Mucosa of descending colon (tissue), 3 donors: ENCODE measurements at regions not wholly inside any gene's neighbourhood (a gene's known extent, or its start where the extent isn't known, plus 50 kb on each side); places are given as distances from the start of the nearest gene placed in this dataset.

Experiments
- ATAC-seq: fragments of 200-7000 bp; cut with Tn5 transposase; one replicate; pipeline ENCODE4 v1.9.1; 2020; ENCODE audit warnings: mild to moderate bottlenecking, moderate library complexity
- DNase-seq, 3 donors: peaks; one replicate each; pipeline ENCODE4 v3.0.0-alpha.2; 2020
- H3K36me3 ChIP-seq: fragments of 200-600 bp; one replicate; pipeline ENCODE4 v1.8.0; 2021; ENCODE audit warnings: low read depth, mild to moderate bottlenecking
- H3K4me1 ChIP-seq: fragments of 200-600 bp; one replicate; pipeline ENCODE4 v1.8.0; 2021; ENCODE audit warnings: low read depth, mild to moderate bottlenecking
- H3K4me3 ChIP-seq: fragments of 200-600 bp; one replicate; pipeline ENCODE4 v1.8.0; 2021; ENCODE audit warnings: mild to moderate bottlenecking
- H3K9me3 ChIP-seq: fragments of 200-600 bp; one replicate; pipeline ENCODE4 v1.8.0; 2021; ENCODE audit warnings: mild to moderate bottlenecking
- CTCF ChIP-seq: fragments of 200-600 bp; IDR thresholded peaks from one replicate; pipeline ENCODE4 v1.8.0; 2022; ENCODE audit warnings: antibody characterized with exemption, mild to moderate bottlenecking
- intact Hi-C, 2 donors: fragments of 100-400 bp; cut with DNase I in 1 of 2; cut with micrococcal nuclease in 1 of 2; formaldehyde crosslinking; loops; one replicate each; pipeline versions ENCODE4 v1.11.0 to v1.11.1; 2022; cut with DNase I, micrococcal nuclease
- donor health status: DM: no; HTN: no; CAD: no; lungs with moderate emphysema.
- donor health status: DM: no; HTN: no; CAD: no.
- donor health status: DM: no; HTN: yes; CAD: no.

DNA sequence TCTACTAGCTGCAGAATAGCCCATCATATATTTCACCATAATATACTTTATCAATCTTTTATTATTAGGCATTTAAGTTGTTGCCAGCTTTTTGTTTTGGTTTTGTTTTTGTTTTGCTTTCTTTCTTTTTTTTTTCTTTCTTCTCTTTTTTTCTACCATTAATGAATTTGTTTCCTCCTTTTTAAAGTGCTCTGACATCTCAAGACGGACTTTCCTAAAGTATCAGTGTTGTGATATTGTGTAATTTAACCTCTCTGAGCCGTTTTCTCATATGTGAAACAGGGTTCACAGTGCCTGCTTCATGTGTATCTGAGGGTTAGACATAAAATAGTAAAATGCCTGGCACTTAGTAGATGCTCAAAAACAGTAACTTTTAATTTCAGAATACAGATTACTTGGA lies 109.5 kb upstream of the IL12A start:
- H3K9me3 ChIP-seq = no peaks in the 10 kb centered on the region
- DNase-seq (no peak), ATAC-seq (no peak)
- no peak overlapping the region for H3K4me3 ChIP-seq
- TF ChIP-seq CTCF = no peak
- H3K36me3 ChIP-seq = no peaks in the 10 kb centered on the region
- intact Hi-C loops = no loop called here
- H3K4me1 ChIP-seq = no peaks in the 10 kb centered on the region

DNA sequence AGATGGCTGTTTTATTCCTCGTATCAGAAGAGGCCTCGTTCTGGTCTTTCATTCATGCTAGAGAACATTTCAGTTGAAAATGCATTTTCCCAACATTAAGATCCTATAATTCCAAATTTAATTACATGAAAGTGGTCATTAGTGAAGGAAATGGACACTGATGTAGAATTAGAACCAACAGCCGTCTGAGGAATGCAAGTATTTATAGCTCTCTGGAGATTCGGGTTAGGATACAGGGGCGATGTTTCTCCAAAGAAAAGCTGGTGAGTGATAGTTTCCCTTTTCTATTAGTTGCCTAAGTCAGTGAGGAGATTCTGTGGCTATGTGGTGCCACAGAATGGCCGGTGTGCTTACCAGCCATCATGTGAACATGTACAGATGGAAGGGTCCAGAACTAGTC lies 109.0 kb upstream of the IL12A start:
- intact Hi-C loops = no loop called here
- Histone ChIP-seq H3K36me3 (no peaks in the 10 kb centered on the region), H3K9me3 (no peaks in the 10 kb centered on the region), H3K4me1 (no peaks in the 10 kb centered on the region), H3K4me3 (no peak overlapping the region)
- no peak for ATAC-seq
- no peak for DNase-seq
- TF ChIP-seq CTCF = no peak

GRCh38 chr3:159881208-159881607 lies 107.4 kb upstream of the IL12A start:
- H3K9me3 ChIP-seq = no peaks in the 10 kb centered on the region
- no peaks in the 10 kb centered on the region for H3K4me1 ChIP-seq
- H3K4me3 ChIP-seq = no peak overlapping the region
- ATAC-seq (no peak), DNase-seq (no peak)
- TF ChIP-seq CTCF = no peak
- no peaks in the 10 kb centered on the region for H3K36me3 ChIP-seq
- intact Hi-C loops = no loop called here

DNA sequence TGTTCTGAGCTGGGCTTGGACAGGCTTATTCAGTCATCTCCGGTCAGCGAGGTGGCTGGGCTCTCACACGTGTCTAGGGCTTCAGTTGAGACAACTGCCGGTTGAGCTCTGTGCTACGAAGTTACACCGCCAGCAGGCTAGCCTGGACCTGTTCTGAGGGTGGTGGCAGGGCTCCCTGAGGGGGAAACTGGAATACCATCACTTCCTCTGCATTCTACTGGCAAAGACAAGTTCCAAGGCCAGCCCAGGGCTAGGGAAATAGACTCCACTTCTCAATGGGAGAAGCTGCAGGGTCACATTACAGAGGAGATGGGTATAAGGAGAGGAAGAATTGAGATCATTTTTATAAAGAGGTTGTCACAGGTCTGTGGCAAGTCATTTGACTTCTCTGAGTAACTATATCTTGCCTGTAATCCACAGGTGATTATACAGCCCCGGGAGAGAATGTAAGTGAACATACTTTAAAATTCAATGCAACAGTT lies 106.8 kb upstream of the IL12A start:
- Histone ChIP-seq H3K9me3 (no peaks in the 10 kb centered on the region), H3K36me3 (no peaks in the 10 kb centered on the region), H3K4me1 (no peaks in the 10 kb centered on the region), H3K4me3 (no peak overlapping the region)
- no peak for DNase-seq
- intact Hi-C loops = no loop called here
- no peak for TF ChIP-seq CTCF
- no peak for ATAC-seq

GRCh38 chr3:159882367-159882766 lies 106.3 kb upstream of the IL12A start:
- Histone ChIP-seq H3K4me1 (no peaks in the 10 kb centered on the region), H3K36me3 (no peaks in the 10 kb centered on the region), H3K9me3 (no peaks in the 10 kb centered on the region), H3K4me3 (no peak overlapping the region)
- intact Hi-C loops = no loop called here
- ATAC-seq (no peak), DNase-seq (no peak)
- TF ChIP-seq CTCF = no peak
